ENCODE measurements at regions not wholly inside any gene's neighbourhood (a gene's known extent, or its start where the extent isn't known, plus 50 kb on each side); places are given as distances from the start of the nearest gene placed in this dataset.

DNA sequence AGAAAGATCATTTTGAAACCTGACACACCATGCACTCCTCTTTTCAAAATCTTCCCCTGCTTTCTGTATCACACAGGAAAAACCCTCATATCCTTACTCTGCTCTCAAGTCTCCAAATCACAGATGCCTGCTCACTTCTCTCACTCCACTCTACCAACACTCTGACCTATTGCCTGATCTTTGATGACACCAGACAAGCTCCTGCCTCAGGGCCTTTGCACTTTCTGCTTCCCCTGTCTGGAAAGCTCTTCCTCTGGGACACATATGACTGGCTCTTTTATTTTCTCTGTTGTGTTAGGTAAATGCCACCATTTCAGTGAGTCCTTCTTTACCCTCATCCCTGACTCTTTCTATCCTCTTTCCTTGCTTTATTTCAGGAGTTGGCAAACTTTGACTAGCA is 1300.7 kb upstream of the ZEB2 start:
- TF ChIP-seq, protein P1, sequence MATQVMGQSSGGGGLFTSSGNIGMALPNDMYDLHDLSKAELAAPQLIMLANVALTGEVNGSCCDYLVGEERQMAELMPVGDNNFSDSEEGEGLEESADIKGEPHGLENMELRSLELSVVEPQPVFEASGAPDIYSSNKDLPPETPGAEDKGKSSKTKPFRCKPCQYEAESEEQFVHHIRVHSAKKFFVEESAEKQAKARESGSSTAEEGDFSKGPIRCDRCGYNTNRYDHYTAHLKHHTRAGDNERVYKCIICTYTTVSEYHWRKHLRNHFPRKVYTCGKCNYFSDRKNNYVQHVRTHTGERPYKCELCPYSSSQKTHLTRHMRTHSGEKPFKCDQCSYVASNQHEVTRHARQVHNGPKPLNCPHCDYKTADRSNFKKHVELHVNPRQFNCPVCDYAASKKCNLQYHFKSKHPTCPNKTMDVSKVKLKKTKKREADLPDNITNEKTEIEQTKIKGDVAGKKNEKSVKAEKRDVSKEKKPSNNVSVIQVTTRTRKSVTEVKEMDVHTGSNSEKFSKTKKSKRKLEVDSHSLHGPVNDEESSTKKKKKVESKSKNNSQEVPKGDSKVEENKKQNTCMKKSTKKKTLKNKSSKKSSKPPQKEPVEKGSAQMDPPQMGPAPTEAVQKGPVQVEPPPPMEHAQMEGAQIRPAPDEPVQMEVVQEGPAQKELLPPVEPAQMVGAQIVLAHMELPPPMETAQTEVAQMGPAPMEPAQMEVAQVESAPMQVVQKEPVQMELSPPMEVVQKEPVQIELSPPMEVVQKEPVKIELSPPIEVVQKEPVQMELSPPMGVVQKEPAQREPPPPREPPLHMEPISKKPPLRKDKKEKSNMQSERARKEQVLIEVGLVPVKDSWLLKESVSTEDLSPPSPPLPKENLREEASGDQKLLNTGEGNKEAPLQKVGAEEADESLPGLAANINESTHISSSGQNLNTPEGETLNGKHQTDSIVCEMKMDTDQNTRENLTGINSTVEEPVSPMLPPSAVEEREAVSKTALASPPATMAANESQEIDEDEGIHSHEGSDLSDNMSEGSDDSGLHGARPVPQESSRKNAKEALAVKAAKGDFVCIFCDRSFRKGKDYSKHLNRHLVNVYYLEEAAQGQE (IDR thresholded peaks at IDR 0.05; ENCODE audit: insufficient replicate concordance, low read depth): no peak
- TF ChIP-seq, protein P2, sequence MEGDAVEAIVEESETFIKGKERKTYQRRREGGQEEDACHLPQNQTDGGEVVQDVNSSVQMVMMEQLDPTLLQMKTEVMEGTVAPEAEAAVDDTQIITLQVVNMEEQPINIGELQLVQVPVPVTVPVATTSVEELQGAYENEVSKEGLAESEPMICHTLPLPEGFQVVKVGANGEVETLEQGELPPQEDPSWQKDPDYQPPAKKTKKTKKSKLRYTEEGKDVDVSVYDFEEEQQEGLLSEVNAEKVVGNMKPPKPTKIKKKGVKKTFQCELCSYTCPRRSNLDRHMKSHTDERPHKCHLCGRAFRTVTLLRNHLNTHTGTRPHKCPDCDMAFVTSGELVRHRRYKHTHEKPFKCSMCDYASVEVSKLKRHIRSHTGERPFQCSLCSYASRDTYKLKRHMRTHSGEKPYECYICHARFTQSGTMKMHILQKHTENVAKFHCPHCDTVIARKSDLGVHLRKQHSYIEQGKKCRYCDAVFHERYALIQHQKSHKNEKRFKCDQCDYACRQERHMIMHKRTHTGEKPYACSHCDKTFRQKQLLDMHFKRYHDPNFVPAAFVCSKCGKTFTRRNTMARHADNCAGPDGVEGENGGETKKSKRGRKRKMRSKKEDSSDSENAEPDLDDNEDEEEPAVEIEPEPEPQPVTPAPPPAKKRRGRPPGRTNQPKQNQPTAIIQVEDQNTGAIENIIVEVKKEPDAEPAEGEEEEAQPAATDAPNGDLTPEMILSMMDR (IDR thresholded peaks at IDR 0.05; ENCODE audit: insufficient read depth, low read length): no peak
- TF ChIP-seq POLR2AphosphoS5 (IDR thresholded peaks at IDR 0.05; ENCODE audit: low read depth) (no peak), GABPA (IDR thresholded peaks at IDR 0.05; ENCODE audit: low read depth) (no peak)

Data from HL-60 (cell line).